ENCODE measurements at regions not wholly inside any gene's neighbourhood (a gene's known extent, or its start where the extent isn't known, plus 50 kb on each side); places are given as distances from the start of the nearest gene placed in this dataset.

DNA sequence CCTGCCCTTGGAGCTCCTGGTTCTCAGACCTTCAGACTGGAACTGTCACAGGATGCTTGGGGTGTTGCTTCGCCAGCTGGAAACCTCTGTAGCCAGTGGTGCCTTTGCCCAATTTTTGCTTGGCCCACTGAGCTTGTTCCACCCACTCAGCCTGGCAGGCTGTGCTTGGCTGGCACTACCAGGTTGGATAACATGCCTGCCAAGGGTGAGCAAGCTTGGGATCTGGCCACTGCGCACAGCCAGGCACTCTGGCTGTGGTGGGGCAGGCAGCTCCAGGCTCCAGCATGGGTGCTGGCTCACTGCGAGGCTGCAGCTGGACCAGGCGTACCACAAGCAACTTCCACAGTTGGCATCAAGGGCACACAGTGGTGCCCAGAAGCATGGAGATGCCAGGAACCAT, 967.8 kb upstream of the NCAM2 start:
- TF ChIP-seq POLR2AphosphoS5 (IDR thresholded peaks at IDR 0.05) = no peak
- TF ChIP-seq, protein P1, sequence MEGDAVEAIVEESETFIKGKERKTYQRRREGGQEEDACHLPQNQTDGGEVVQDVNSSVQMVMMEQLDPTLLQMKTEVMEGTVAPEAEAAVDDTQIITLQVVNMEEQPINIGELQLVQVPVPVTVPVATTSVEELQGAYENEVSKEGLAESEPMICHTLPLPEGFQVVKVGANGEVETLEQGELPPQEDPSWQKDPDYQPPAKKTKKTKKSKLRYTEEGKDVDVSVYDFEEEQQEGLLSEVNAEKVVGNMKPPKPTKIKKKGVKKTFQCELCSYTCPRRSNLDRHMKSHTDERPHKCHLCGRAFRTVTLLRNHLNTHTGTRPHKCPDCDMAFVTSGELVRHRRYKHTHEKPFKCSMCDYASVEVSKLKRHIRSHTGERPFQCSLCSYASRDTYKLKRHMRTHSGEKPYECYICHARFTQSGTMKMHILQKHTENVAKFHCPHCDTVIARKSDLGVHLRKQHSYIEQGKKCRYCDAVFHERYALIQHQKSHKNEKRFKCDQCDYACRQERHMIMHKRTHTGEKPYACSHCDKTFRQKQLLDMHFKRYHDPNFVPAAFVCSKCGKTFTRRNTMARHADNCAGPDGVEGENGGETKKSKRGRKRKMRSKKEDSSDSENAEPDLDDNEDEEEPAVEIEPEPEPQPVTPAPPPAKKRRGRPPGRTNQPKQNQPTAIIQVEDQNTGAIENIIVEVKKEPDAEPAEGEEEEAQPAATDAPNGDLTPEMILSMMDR (IDR thresholded peaks at IDR 0.05 in 8 of 11, conservative IDR thresholded peaks at IDR 0.05 in 3 of 11) = no peak
